ENCODE measurements at regions not wholly inside any gene's neighbourhood (a gene's known extent, or its start where the extent isn't known, plus 50 kb on each side); places are given as distances from the start of the nearest gene placed in this dataset.

- DNase-seq (ENCODE audit: low spot score in 2 of 2) (no peak), FAIRE-seq (no peak)
Observed at GRCh38 chr2:19810637-19811036, 91.1 kb downstream of the TTC32 start.

GRCh38 chr2:19810148-19810547 is 91.6 kb downstream of the TTC32 start:
- no peak for DNase-seq (ENCODE audit: low spot score in 2 of 2)
- FAIRE-seq: no peak

GRCh38 chr2:19809206-19809605 is 92.6 kb downstream of the TTC32 start:
- FAIRE-seq: no peak
- DNase-seq (ENCODE audit: low spot score in 2 of 2): no peak

- FAIRE-seq (no peak), DNase-seq (ENCODE audit: low spot score in 2 of 2) (no peak)
Observed at GRCh38 chr2:19807866-19808265, 93.9 kb downstream of the TTC32 start.

- FAIRE-seq: no peak
- DNase-seq (ENCODE audit: low spot score in 2 of 2): no peak
Observed at GRCh38 chr2:19807346-19807745, 94.4 kb downstream of the TTC32 start.

GRCh38 chr2:19806591-19806990 is 95.2 kb downstream of the TTC32 start:
- DNase-seq (ENCODE audit: low spot score in 2 of 2) (no peak), FAIRE-seq (no peak)

GRCh38 chr2:19806131-19806530 is 95.7 kb downstream of the TTC32 start:
- no peak for FAIRE-seq

GRCh38 chr2:19805266-19805665 is 96.5 kb downstream of the TTC32 start:
- FAIRE-seq: no peak
- no peak for DNase-seq (ENCODE audit: low spot score in 2 of 2)

More at GRCh38 chr2:19806131-19806530, 95.7 kb downstream of the TTC32 start:
- no peak for DNase-seq (ENCODE audit: low spot score in 2 of 2)

- DNase-seq (ENCODE audit: low spot score in 2 of 2): no peak
- FAIRE-seq: no peak
Observed at GRCh38 chr2:19804639-19805260, 97.0 kb downstream of the TTC32 start.

GRCh38 chr2:19802086-19802841 is 99.5 kb downstream of the TTC32 start:
- no peak for DNase-seq (ENCODE audit: low spot score in 2 of 2)
- no peak for FAIRE-seq

- no peak for FAIRE-seq
- no peak for DNase-seq (ENCODE audit: low spot score in 2 of 2)
Observed at GRCh38 chr2:19801367-19802080, 100.3 kb downstream of the TTC32 start.

- FAIRE-seq (no peak), DNase-seq (ENCODE audit: low spot score in 2 of 2) (no peak)
Observed at GRCh38 chr2:19800796-19801195, 101.0 kb downstream of the TTC32 start.

GRCh38 chr2:19799881-19800780 is 101.7 kb downstream of the TTC32 start:
- DNase-seq (ENCODE audit: low spot score in 2 of 2) (no peak), FAIRE-seq (no peak)

- FAIRE-seq: no peak
- no peak for DNase-seq (ENCODE audit: low spot score in 2 of 2)
Observed at GRCh38 chr2:19797871-19798270, 103.9 kb downstream of the TTC32 start.

- FAIRE-seq (no peak), DNase-seq (ENCODE audit: low spot score in 2 of 2) (no peak)
Observed at GRCh38 chr2:19797243-19797810, 104.5 kb downstream of the TTC32 start.

GRCh38 chr2:19796035-19796695 is 105.6 kb downstream of the TTC32 start:
- no peak for FAIRE-seq
- DNase-seq (ENCODE audit: low spot score in 2 of 2): peak in 1 of 2 donors; percentile 38

GRCh38 chr2:19793132-19793750 is 108.5 kb downstream of the TTC32 start:
- DNase-seq (ENCODE audit: low spot score in 2 of 2): no peak
- no peak for FAIRE-seq

GRCh38 chr2:19790291-19790690 is 111.5 kb downstream of the TTC32 start:
- DNase-seq (ENCODE audit: low spot score in 2 of 2) (no peak), FAIRE-seq (no peak)

- no peak for FAIRE-seq
- no peak for DNase-seq (ENCODE audit: low spot score in 2 of 2)
Observed at GRCh38 chr2:19787134-19787533, 114.6 kb downstream of the TTC32 start.
